Epithelial cell of esophagus (primary cell): ENCODE measurements at regions not wholly inside any gene's neighbourhood (a gene's known extent, or its start where the extent isn't known, plus 50 kb on each side); places are given as distances from the start of the nearest gene placed in this dataset.

Experiments used
- DNase-seq: peaks from one replicate; pipeline ENCODE4 v3.0.0; 2010; ENCODE audit warnings: low read depth
- H3K4me3 ChIP-seq: 2 replicates; pipeline ENCODE4 v1.5.1; 2011; ENCODE audit warnings: mild to moderate bottlenecking, low read length, control low read depth
- TF ChIP-seq, protein P1 (sequence below): IDR thresholded peaks from 2 replicates; pipeline ENCODE4 v1.5.1; 2011; ENCODE audit warnings: low read depth, mild to moderate bottlenecking, low read length, control low read depth, inconsistent platforms; ENCODE audit not compliant: insufficient read depth; ENCODE audit errors: missing control alignments

DNA sequence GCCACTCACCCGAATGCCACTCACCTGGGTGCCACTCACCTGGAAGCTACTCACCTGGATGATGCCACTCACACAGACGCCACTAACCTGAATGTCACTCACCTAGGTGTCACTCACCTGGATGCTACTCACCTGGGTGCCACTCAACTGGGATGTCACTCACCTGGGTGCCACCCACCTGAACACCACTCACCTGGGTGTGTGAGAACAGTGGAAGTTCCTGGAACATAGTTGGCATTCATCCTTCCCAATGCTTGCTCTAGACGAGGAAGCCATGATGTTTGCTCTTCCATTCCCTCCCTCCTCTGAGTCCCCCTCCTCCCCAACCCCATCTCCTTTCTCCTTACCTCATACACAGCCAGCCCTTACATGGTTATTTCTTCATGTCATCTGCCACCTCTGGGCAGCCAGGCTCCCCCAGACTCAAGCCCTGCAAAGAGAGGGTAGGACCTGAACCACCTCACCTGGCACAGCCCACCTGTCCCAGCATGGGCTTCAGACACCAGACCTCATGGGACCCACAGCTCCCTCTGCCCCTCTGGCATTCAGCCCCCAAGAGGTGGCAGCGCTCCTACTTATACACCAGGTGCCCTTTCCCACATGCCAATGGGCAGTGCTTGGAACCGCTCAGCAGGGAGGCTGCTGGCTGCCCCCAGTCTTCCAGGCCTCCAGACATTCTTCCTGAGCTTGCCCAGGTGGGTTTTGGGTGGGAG lies 171.8 kb upstream of the FOXF1 start:
- H3K4me3 ChIP-seq, result no peak overlapping the region
- DNase-seq, result no peak
- TF ChIP-seq, protein P1, sequence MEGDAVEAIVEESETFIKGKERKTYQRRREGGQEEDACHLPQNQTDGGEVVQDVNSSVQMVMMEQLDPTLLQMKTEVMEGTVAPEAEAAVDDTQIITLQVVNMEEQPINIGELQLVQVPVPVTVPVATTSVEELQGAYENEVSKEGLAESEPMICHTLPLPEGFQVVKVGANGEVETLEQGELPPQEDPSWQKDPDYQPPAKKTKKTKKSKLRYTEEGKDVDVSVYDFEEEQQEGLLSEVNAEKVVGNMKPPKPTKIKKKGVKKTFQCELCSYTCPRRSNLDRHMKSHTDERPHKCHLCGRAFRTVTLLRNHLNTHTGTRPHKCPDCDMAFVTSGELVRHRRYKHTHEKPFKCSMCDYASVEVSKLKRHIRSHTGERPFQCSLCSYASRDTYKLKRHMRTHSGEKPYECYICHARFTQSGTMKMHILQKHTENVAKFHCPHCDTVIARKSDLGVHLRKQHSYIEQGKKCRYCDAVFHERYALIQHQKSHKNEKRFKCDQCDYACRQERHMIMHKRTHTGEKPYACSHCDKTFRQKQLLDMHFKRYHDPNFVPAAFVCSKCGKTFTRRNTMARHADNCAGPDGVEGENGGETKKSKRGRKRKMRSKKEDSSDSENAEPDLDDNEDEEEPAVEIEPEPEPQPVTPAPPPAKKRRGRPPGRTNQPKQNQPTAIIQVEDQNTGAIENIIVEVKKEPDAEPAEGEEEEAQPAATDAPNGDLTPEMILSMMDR, result no peak

DNA sequence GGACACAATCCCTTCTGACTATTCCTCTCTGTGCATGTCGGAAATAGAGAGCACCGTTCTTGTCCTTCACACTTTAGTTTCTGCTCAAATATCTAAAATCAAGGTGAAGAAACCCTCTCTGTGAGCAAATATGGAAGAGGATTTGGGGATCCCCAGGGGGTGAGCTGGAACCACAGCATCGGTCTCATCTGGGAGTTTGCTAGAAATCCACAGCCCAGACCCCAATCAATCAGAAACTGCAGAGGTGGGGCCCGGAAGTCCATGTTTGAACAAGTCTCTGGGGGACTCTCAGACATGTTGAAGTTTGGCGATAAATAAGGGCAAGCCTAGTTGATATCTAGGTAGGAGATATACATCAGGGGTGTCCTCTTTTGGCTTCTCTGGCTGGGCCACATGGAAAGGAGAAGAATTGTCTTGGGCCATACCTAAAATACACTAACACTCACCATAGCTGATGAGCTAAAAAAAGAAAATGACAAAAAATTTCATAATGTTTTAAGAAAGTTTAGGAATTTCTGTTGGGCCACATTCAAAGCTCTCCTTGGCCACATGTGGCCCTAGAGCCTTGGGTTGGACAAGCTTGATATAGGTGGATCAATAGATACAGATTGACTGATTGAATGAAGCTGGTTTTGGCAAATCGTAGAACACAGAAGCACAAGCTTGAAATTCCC lies 168.0 kb upstream of the FOXF1 start:
- no peak for DNase-seq
- H3K4me3 ChIP-seq, result no peak overlapping the region
- TF ChIP-seq, protein P1, result no peak

DNA sequence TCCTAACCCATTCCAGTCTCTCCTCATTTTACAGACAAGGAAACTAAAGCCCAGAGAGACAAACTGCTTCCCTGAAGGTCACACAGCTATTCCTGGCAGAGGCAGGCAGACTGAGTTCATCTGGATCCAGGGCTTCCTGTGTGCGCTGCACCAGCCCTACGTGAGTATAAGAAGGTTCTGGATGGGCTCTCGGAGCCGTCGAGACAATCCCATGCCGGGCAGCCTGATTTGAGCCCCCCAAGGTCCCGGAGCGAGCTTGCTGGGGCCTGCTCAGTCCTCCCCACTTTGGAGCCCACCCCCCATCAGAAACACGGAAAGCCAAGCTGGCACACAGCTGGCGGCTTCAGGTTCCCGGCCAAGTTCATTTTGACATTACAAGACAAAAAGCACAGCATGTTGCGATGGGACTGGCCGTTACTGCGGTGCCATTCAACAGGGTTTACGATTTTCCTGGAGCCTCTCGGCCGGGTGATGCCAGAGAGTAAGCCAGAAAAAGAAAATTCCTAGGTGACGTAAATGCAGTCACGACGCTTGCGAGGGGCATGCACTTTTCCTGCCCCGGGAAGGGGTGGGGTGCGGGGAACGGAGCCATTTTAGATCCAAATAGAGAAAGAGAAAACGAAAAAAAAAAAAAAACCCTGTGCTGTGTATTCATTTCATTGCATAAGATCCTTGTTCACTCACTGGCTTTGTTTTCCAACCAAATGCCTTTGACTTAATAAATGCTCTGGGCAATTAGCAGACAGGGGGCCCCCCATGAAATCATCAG lies 167.1 kb upstream of the FOXF1 start:
- no peak for DNase-seq
- TF ChIP-seq, protein P1, result no peak
- H3K4me3 ChIP-seq, result no peak overlapping the region

DNA sequence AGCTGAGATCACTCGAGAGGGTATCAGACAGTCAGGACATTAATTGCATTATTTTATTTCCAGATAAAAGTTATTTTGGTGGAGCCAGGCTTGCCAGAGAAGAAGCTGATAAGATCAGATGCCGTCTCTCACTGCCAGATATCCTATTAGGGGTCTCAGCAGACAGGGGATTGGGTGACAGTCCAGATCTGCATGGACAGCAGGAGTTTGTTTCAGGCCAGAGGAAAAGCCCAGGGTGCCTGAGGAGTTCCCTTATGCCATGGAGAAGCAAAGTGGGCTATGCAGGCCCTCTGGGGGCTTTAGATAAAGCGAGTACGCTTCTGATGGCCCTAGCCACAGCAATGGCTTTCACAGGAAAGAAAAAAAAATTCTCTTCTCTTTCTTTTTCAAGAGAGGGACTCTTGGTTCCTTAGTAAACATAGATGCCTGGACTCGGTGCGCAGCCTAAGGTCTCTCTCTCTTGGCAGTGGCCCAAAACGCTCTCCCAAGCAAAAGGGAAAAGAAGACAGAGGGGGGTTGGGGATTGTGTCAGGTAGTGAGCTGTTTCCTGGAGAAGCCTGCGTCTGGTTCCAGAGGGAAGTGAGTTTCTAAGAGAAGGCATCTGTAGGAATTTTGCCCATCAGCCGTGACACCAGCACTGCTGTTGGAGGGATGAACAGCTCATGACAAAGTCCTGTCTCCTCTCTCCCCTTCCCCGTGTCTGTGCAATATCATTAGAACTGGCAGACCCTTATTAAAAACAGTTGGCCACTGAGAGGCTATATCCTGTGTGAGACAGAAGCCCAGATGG lies 166.3 kb upstream of the FOXF1 start:
- DNase-seq, result no peak
- TF ChIP-seq, protein P1, result no peak
- no peak overlapping the region for H3K4me3 ChIP-seq

DNA sequence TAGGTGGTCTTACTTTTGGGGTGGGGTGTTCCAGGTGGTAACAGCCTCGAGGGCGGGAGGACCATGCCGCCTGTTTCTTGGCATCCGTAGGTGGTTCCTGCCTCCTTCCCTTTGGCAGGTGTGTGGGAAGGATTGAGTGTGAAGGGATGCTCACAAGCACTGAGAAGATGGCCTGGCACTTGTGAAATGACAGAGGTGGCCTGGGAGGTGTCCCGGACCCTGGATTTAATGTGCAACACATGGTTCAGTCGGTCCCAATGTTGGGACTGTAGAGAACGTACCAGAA lies 165.8 kb upstream of the FOXF1 start:
- TF ChIP-seq, protein P1, result no peak
- no peak for DNase-seq

DNA sequence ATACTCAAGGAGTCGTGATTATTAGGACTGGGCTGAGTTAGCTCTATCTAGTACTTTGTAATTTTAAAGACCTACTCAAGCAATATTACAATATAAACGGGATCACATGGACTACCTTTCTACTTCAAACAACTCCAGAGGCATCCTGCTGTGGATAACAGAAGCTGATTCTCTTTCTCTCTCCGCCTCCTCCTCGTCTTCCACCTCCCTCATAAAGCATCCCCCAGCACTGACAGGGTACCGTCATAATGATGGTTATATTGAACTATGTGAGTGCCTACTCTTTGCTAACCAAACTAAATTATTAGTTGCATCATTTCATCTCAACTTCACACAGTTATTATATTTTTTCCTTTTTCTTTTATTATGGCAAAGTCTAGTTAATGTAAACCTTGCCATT lies 165.4 kb upstream of the FOXF1 start:
- no peak for DNase-seq
- no peak overlapping the region for H3K4me3 ChIP-seq
- TF ChIP-seq, protein P1, result no peak

More for the DNA sequence above, 165.8 kb upstream of the FOXF1 start:
- no peak overlapping the region for H3K4me3 ChIP-seq
